ENCODE measurements at regions not wholly inside any gene's neighbourhood (a gene's known extent, or its start where the extent isn't known, plus 50 kb on each side); places are given as distances from the start of the nearest gene placed in this dataset.

DNA sequence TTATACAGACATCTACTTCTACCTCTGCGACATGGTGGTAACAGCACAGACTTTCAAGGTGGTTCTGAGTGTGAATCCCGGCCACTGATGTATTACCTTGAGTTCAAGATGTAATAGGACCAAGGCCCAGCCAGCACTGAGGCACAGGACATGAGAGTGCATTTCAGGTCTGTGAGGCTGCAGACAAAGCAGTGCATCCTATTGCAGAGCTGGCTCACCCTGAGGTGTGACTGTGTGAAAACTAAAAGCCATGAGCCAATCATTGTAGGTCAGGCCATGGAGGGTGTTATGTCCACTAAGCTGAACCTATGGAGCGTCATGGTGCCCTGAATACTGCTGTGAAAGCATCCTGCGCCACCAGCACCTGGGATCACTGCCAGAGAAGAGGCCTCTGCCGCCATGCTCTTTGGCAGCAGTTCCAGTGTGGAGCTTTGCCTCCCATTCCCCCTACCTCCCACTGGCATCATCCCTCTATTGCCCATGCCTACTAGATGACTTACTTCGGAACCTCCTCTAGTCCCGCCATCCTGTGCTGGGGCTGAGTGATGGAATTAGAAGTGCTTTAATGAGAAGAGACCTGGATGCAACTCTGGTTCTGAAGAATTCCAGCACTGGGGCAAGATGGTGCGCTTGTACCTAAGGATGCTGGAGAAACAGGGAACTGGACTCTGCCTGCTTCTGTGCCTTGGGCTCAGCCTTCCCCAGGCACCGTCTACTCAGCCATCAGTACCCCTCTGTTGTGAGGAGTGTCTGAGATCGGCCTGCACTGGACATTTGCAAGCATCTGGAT lies 112.0 kb upstream of the RMDN2 start:
- Histone ChIP-seq H3K36me3 (ENCODE audit: control insufficient read depth in 1 of 2, insufficient read depth in 2 of 2, low read length in 2 of 2) (no peaks in the 10 kb centered on the region), H3K9ac (ENCODE audit: low read length) (no peak overlapping the region), H3K9me3 (ENCODE audit: control insufficient read depth in 1 of 2, insufficient read depth in 1 of 2, low read depth in 1 of 2, low read length in 2 of 2) (no peaks in the 10 kb centered on the region), H3K4me3 (replicated peaks in 1 of 2; ENCODE audit: low read depth in 1 of 2, low read length in 2 of 2) (no peak overlapping the region), H3K4me1 (ENCODE audit: control insufficient read depth in 1 of 2, insufficient read depth in 2 of 2, low read length in 2 of 2) (no peaks in the 10 kb centered on the region), H2AFZ (ENCODE audit: low read depth, low read length, poor library complexity, severe bottlenecking) (no peak overlapping the region), H3K27ac (ENCODE audit: low read depth, low read length) (no peak overlapping the region), H3K27me3 (ENCODE audit: insufficient read depth, low read length) (no peaks in the 10 kb centered on the region), H4K20me1 (ENCODE audit: insufficient read depth) (no peaks in the 10 kb centered on the region), H3K79me2 (ENCODE audit: insufficient read depth, low read length) (no peaks in the 10 kb centered on the region), H3K9me2 (ENCODE audit: insufficient read depth) (no peaks in the 10 kb centered on the region), H3K4me2 (ENCODE audit: low read length) (no peak overlapping the region)
- ATAC-seq (no peak), DNase-seq (ENCODE audit: low read depth, low spot score) (no peak)
- no TSS peak for BruUV-seq (replicated peaks)
- ChIA-PET CTCF (no interaction called here), RAD21 (ENCODE audit: low non-redundant PET in 1 of 2, low total read pairs in 2 of 2, uncharacterized antibody in 2 of 2, unreplicated experiment in 2 of 2) (no interaction called here), POLR2A (no interaction called here)
- no peak for TF ChIP-seq ZNF274 (IDR thresholded peaks at IDR 0.05; ENCODE audit: low read depth, low read length)
- TF ChIP-seq, protein P1, sequence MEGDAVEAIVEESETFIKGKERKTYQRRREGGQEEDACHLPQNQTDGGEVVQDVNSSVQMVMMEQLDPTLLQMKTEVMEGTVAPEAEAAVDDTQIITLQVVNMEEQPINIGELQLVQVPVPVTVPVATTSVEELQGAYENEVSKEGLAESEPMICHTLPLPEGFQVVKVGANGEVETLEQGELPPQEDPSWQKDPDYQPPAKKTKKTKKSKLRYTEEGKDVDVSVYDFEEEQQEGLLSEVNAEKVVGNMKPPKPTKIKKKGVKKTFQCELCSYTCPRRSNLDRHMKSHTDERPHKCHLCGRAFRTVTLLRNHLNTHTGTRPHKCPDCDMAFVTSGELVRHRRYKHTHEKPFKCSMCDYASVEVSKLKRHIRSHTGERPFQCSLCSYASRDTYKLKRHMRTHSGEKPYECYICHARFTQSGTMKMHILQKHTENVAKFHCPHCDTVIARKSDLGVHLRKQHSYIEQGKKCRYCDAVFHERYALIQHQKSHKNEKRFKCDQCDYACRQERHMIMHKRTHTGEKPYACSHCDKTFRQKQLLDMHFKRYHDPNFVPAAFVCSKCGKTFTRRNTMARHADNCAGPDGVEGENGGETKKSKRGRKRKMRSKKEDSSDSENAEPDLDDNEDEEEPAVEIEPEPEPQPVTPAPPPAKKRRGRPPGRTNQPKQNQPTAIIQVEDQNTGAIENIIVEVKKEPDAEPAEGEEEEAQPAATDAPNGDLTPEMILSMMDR (IDR thresholded peaks at IDR 0.05 in 2 of 3, conservative IDR thresholded peaks at IDR 0.05 in 1 of 3; ENCODE audit: borderline replicate concordance in 1 of 3, insufficient read depth in 1 of 3, low read depth in 2 of 3, low read length in 2 of 3): no peak
- TF ChIP-seq POLR2A (IDR thresholded peaks at IDR 0.05; ENCODE audit: borderline replicate concordance, extremely low read depth, insufficient read depth, insufficient read length): no peak
- TF ChIP-seq EGR1 (IDR thresholded peaks at IDR 0.05; ENCODE audit: low read depth): no peak
- TF ChIP-seq RAD21 (IDR thresholded peaks at IDR 0.05; ENCODE audit: low read depth): no peak
- TF ChIP-seq, protein P2, sequence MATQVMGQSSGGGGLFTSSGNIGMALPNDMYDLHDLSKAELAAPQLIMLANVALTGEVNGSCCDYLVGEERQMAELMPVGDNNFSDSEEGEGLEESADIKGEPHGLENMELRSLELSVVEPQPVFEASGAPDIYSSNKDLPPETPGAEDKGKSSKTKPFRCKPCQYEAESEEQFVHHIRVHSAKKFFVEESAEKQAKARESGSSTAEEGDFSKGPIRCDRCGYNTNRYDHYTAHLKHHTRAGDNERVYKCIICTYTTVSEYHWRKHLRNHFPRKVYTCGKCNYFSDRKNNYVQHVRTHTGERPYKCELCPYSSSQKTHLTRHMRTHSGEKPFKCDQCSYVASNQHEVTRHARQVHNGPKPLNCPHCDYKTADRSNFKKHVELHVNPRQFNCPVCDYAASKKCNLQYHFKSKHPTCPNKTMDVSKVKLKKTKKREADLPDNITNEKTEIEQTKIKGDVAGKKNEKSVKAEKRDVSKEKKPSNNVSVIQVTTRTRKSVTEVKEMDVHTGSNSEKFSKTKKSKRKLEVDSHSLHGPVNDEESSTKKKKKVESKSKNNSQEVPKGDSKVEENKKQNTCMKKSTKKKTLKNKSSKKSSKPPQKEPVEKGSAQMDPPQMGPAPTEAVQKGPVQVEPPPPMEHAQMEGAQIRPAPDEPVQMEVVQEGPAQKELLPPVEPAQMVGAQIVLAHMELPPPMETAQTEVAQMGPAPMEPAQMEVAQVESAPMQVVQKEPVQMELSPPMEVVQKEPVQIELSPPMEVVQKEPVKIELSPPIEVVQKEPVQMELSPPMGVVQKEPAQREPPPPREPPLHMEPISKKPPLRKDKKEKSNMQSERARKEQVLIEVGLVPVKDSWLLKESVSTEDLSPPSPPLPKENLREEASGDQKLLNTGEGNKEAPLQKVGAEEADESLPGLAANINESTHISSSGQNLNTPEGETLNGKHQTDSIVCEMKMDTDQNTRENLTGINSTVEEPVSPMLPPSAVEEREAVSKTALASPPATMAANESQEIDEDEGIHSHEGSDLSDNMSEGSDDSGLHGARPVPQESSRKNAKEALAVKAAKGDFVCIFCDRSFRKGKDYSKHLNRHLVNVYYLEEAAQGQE (IDR thresholded peaks at IDR 0.05; ENCODE audit: low read depth): no peak
- intact Hi-C loops (cut with micrococcal nuclease): no loop called here

All from HCT116 (cell line).